Fibroblast of pulmonary artery (primary cell): ENCODE measurements at regions not wholly inside any gene's neighbourhood (a gene's known extent, or its start where the extent isn't known, plus 50 kb on each side); places are given as distances from the start of the nearest gene placed in this dataset.

Source experiments
- DNase-seq: peaks from one replicate; pipeline ENCODE4 v3.0.0-alpha.2; 2010; ENCODE audit warnings: low read depth
- H3K4me3 ChIP-seq: replicated peaks from 2 replicates; pipeline ENCODE4 v1.5.1; 2011; ENCODE audit warnings: low read depth, mild to moderate bottlenecking, control low read depth, low read length, moderate library complexity
- TF ChIP-seq, protein P1 (sequence below): IDR thresholded peaks from 2 replicates; pipeline ENCODE4 v1.5.1; 2011; ENCODE audit warnings: mild to moderate bottlenecking, control low read depth, low read length, inconsistent platforms; ENCODE audit errors: missing control alignments

DNA sequence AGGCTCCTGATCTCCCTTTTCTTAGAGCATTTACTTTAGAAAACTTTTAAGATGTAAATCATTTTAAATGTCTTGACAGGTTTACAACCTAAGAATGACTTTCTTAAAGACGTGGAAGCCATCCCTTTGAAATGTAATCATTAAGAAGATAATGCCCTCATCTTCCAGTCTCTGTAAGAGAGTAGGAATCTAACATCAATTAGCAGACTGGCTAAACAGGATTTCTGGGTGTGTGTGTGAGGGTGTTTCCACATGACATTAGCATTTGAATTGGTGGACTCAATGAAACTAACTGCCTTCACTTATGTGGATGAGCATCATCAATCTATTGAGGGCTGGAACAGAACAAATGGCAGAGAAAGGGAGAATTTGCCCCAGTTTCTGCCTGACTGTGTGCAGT lies 329.5 kb downstream of the RPL10L start:
- TF ChIP-seq, protein P1, sequence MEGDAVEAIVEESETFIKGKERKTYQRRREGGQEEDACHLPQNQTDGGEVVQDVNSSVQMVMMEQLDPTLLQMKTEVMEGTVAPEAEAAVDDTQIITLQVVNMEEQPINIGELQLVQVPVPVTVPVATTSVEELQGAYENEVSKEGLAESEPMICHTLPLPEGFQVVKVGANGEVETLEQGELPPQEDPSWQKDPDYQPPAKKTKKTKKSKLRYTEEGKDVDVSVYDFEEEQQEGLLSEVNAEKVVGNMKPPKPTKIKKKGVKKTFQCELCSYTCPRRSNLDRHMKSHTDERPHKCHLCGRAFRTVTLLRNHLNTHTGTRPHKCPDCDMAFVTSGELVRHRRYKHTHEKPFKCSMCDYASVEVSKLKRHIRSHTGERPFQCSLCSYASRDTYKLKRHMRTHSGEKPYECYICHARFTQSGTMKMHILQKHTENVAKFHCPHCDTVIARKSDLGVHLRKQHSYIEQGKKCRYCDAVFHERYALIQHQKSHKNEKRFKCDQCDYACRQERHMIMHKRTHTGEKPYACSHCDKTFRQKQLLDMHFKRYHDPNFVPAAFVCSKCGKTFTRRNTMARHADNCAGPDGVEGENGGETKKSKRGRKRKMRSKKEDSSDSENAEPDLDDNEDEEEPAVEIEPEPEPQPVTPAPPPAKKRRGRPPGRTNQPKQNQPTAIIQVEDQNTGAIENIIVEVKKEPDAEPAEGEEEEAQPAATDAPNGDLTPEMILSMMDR: no peak
- DNase-seq: no peak
- H3K4me3 ChIP-seq: no peak overlapping the region

GRCh38 chr14:46306267-46306666 lies 345.3 kb downstream of the RPL10L start:
- TF ChIP-seq, protein P1: no peak
- DNase-seq: no peak
- H3K4me3 ChIP-seq: no peak overlapping the region

DNA sequence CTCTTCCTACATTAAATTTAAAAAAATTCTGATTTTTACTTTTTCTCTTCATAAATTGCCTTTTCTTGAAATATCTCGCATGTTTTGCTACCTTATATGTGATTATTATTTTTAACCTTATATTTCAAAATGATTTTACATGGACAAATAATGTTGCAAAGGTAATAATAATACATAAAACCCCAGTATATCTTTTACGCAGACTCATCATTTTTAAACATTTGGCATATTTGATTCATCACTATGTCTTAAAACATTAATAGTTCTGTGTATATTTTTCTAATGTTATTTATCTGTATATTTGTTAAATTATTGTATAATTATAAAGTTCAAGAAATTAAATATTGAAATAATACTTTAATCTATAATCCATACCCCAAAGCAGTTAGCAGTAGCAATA lies 350.8 kb downstream of the RPL10L start:
- no peak overlapping the region for H3K4me3 ChIP-seq
- DNase-seq: no peak
- TF ChIP-seq, protein P1: no peak

- DNase-seq: no peak
- H3K4me3 ChIP-seq: no peak overlapping the region
- TF ChIP-seq, protein P1: no peak
Observed at GRCh38 chr14:46290706-46291105, 360.9 kb downstream of the RPL10L start.

GRCh38 chr14:46279776-46280175 lies 371.8 kb downstream of the RPL10L start:
- H3K4me3 ChIP-seq: no peak overlapping the region
- DNase-seq: no peak
- TF ChIP-seq, protein P1: no peak

DNA sequence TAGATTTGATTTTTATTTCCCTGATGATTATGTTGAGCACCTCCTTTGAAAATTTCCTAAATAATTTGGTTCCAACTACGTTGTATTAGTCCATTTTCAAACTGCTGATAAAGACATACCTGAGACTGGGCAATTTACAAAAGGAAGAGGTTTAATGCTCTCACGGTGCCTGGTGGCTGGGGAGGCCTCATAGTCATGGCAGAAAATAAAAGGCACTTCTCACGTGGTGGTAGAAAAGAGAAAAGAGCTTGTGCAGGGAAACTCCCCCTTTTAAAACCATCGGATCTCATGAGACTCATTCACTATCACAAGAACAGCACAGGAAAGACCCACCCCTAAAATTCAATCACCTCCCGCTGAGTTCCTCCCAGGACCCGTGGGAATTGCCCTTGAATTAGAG lies 372.3 kb downstream of the RPL10L start:
- no peak for DNase-seq
- H3K4me3 ChIP-seq: no peak overlapping the region
- TF ChIP-seq, protein P1: no peak

DNA sequence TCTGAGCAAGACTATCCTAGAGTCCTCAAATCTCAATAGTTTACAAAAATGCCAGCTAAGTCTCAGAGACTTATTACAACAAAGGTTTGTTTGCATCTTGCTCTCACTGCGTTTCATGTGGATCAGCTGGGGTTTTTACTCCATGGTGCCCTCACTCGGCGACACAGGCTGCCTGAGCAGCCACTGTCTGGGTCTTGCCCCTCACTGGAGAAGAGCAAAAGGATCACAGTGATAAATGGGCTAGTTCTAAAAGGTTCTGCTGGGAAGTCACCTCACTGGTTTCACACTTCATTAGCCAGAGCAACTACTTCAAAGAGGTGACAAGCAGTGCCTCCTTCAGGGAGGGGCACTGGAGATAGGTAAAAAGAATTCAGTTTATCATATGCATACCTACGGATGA lies 392.0 kb downstream of the RPL10L start:
- no peak overlapping the region for H3K4me3 ChIP-seq

More for the DNA sequence above, 392.0 kb downstream of the RPL10L start:
- no peak for DNase-seq
- TF ChIP-seq, protein P1: no peak
